Neuronal stem cell (in vitro differentiated cells): ENCODE measurements at regions not wholly inside any gene's neighbourhood (a gene's known extent, or its start where the extent isn't known, plus 50 kb on each side); places are given as distances from the start of the nearest gene placed in this dataset.
A peak's percentile ranks its signal among the peaks of the same experiment; 100 is the strongest.

Experiments used
- DNase-seq: peaks from one replicate; pipeline ENCODE4 v3.0.0-alpha.2; 2013; ENCODE audit warnings: low spot score
- H2AFZ ChIP-seq: one replicate; pipeline ENCODE4 v1.6.1; 2013; ENCODE audit warnings: mild to moderate bottlenecking, low read length, inconsistent platforms
- H2AK5ac ChIP-seq: 2 replicates; pipeline ENCODE4 v1.6.1; 2013; ENCODE audit warnings: low read depth, mild to moderate bottlenecking, inconsistent platforms, low read length, moderate library complexity, mixed read lengths
- H2BK120ac ChIP-seq: 2 replicates; pipeline ENCODE4 v1.6.1; 2013; ENCODE audit warnings: low read depth, mild to moderate bottlenecking, inconsistent platforms, low read length, moderate library complexity, mixed read lengths
- H2BK12ac ChIP-seq: one replicate; pipeline ENCODE4 v1.6.1; 2013; ENCODE audit warnings: low read length, inconsistent platforms
- H2BK15ac ChIP-seq: 2 replicates; pipeline ENCODE4 v1.6.1; 2013; ENCODE audit warnings: mild to moderate bottlenecking, low read length, inconsistent platforms, mixed read lengths
- H2BK5ac ChIP-seq: one replicate; pipeline ENCODE4 v1.6.1; 2013; ENCODE audit warnings: inconsistent platforms, mild to moderate bottlenecking, low read length, moderate library complexity
- H3K14ac ChIP-seq: one replicate; pipeline ENCODE4 v1.6.1; 2013; ENCODE audit warnings: low read length, inconsistent platforms
- H3K18ac ChIP-seq: 2 replicates; pipeline ENCODE4 v1.6.1; 2013; ENCODE audit warnings: low read length, inconsistent platforms
- H3K23ac ChIP-seq: 2 replicates; pipeline ENCODE4 v1.6.1; 2013; ENCODE audit warnings: low read depth, mild to moderate bottlenecking, mixed read lengths, low read length, inconsistent platforms; ENCODE audit not compliant: poor library complexity
- H3K27ac ChIP-seq: replicated peaks from 3 replicates; pipeline ENCODE4 v1.5.1; 2013; ENCODE audit warnings: low read length, inconsistent platforms
- H3K27me3 ChIP-seq, 3 experiments: 2 replicates each; pipeline ENCODE4 v1.6.1; 2013; ENCODE audit warnings: low read length in 3 of 3, mild to moderate bottlenecking in 2 of 3, inconsistent platforms in 1 of 3, low read depth in 1 of 3, mixed read lengths in 1 of 3, moderate library complexity in 1 of 3; ENCODE audit not compliant: control insufficient read depth in 3 of 3, insufficient read depth in 3 of 3
- H3K36me3 ChIP-seq, 2 donors: replicated peaks in 1 of 2; 2 replicates each; pipeline ENCODE4 v1.6.1; 2013; ENCODE audit warnings: low read length in 2 of 2; ENCODE audit not compliant: control insufficient read depth in 2 of 2, insufficient read depth in 2 of 2
- H3K4ac ChIP-seq: 2 replicates; pipeline ENCODE4 v1.6.1; 2013; ENCODE audit warnings: inconsistent platforms, mild to moderate bottlenecking, low read length, moderate library complexity
- H3K4me1 ChIP-seq, 2 donors: 1 replicate in 1 of 2; 2 replicates in 1 of 2; pipeline ENCODE4 v1.6.1; 2013; ENCODE audit warnings: low read length in 2 of 2, low read depth in 1 of 2; ENCODE audit not compliant: control insufficient read depth in 2 of 2, insufficient read depth in 1 of 2
- H3K4me2 ChIP-seq: one replicate; pipeline ENCODE4 v1.6.1; 2013; ENCODE audit warnings: mild to moderate bottlenecking, low read length, inconsistent platforms; ENCODE audit not compliant: insufficient read depth, poor library complexity, severe bottlenecking
- H3K4me3 ChIP-seq, 2 donors: 2 replicates each; pipeline ENCODE4 v1.5.1; 2013; ENCODE audit warnings: low read length in 2 of 2, mild to moderate bottlenecking in 2 of 2, inconsistent platforms in 1 of 2, moderate library complexity in 1 of 2
- H3K79me1 ChIP-seq: one replicate; pipeline ENCODE4 v1.6.1; 2013; ENCODE audit warnings: low read depth, mild to moderate bottlenecking, inconsistent platforms, low read length, moderate library complexity
- H3K9ac ChIP-seq: one replicate; pipeline ENCODE4 v1.6.1; 2013; ENCODE audit warnings: mild to moderate bottlenecking, low read depth, low read length, inconsistent platforms; ENCODE audit not compliant: poor library complexity
- H3K9me3 ChIP-seq, 2 donors: replicated peaks in 1 of 2; 2 replicates each; pipeline versions ENCODE3 to v1.6.1; 2013; ENCODE audit warnings: low read length in 2 of 2, mild to moderate bottlenecking in 2 of 2, inconsistent platforms in 1 of 2, low read depth in 1 of 2, mixed read lengths in 1 of 2, moderate library complexity in 1 of 2; ENCODE audit not compliant: control insufficient read depth in 2 of 2, insufficient read depth in 1 of 2
- H4K8ac ChIP-seq: one replicate; pipeline ENCODE4 v1.6.1; 2013; ENCODE audit warnings: low read depth, mild to moderate bottlenecking, inconsistent platforms, low read length, moderate library complexity
- H4K91ac ChIP-seq: one replicate; pipeline ENCODE4 v1.6.1; 2013; ENCODE audit warnings: low read length, low read depth, mild to moderate bottlenecking, inconsistent platforms; ENCODE audit not compliant: poor library complexity
- WGBS, 2 donors: extraction: QIAGEN DNeasy Blood & Tissue Kit; methylation state at CpG; one replicate each; pipeline ENCODE4 v1.1.7; 2013; ENCODE audit warnings: missing lambda C conversion rate in 2 of 2, mixed read lengths in 1 of 2; ENCODE audit not compliant: insufficient read length in 2 of 2, insufficient replicate concordance in 1 of 2; ENCODE audit errors: extremely low coverage in 2 of 2; 5-methylcytosine and 5-hydroxymethylcytosine counted together

GRCh38 chr2:238651306-238652052, 196.4 kb upstream of the TWIST2 start:
- Histone ChIP-seq H3K4me1 (peaks cover 0 to 10% of the 10 kb centered on the region in 2 donors), H3K27me3 (no peaks in the 10 kb centered on the region), H3K27ac (no peak overlapping the region), H2BK5ac (no peak overlapping the region), H3K4me3 (no peak overlapping the region), H2BK120ac (no peak overlapping the region), H2BK15ac (no peak overlapping the region), H3K36me3 (no peaks in the 10 kb centered on the region), H3K4me2 (no peak overlapping the region), H4K91ac (no peak overlapping the region), H3K14ac (no peak overlapping the region), H2BK12ac (no peak overlapping the region), H2AK5ac (no peak overlapping the region), H2AFZ (no peak overlapping the region), H3K4ac (no peak overlapping the region), H3K9ac (no peak overlapping the region), H3K23ac (no peak overlapping the region), H3K9me3 (no peaks in the 10 kb centered on the region), H4K8ac (no peak overlapping the region), H3K18ac (no peak overlapping the region), H3K79me1 (no peaks in the 10 kb centered on the region)
- DNase-seq, result no peak
- WGBS, 2 donors, result no CpG with 5 or more reads among the region's 5 CpGs

GRCh38 chr2:238652053-238652770, 195.7 kb upstream of the TWIST2 start:
- DNase-seq, result no peak

GRCh38 chr2:238652771-238653157, 195.1 kb upstream of the TWIST2 start:
- Histone ChIP-seq H2AK5ac (no peak overlapping the region), H3K27me3 (no peaks in the 10 kb centered on the region), H3K9me3 (no peaks in the 10 kb centered on the region), H4K91ac (no peak overlapping the region), H3K4me1 (peaks cover 0 to 10% of the 10 kb centered on the region in 2 donors), H3K4me3 (no peak overlapping the region), H2BK5ac (no peak overlapping the region), H3K36me3 (no peaks in the 10 kb centered on the region), H4K8ac (no peak overlapping the region), H3K4ac (no peak overlapping the region), H2AFZ (no peak overlapping the region), H2BK12ac (no peak overlapping the region), H3K18ac (no peak overlapping the region), H3K27ac (no peak overlapping the region), H3K79me1 (no peaks in the 10 kb centered on the region), H3K14ac (no peak overlapping the region), H3K23ac (no peak overlapping the region), H2BK120ac (no peak overlapping the region), H3K9ac (no peak overlapping the region), H2BK15ac (no peak overlapping the region), H3K4me2 (no peak overlapping the region)
- no CpG with 5 or more reads among the region's 13 CpGs for WGBS, 2 donors
- no peak for DNase-seq

More at GRCh38 chr2:238652053-238652770, 195.7 kb upstream of the TWIST2 start:
- Histone ChIP-seq H2BK12ac (no peak overlapping the region), H3K4ac (no peak overlapping the region), H3K27me3 (no peaks in the 10 kb centered on the region), H2BK15ac (no peak overlapping the region), H4K91ac (no peak overlapping the region), H3K27ac (no peak overlapping the region), H4K8ac (no peak overlapping the region), H3K23ac (no peak overlapping the region), H3K9ac (no peak overlapping the region), H2BK120ac (no peak overlapping the region), H3K4me3 (no peak overlapping the region), H2AK5ac (no peak overlapping the region), H2AFZ (no peak overlapping the region), H3K9me3 (no peaks in the 10 kb centered on the region), H3K4me2 (no peak overlapping the region), H3K14ac (no peak overlapping the region), H3K18ac (peak overlapping the region; percentile 86), H3K79me1 (no peaks in the 10 kb centered on the region), H3K36me3 (no peaks in the 10 kb centered on the region), H2BK5ac (no peak overlapping the region), H3K4me1 (peaks cover 0 to 10% of the 10 kb centered on the region in 2 donors)
- no CpG with 5 or more reads among the region's 15 CpGs for WGBS, 2 donors

GRCh38 chr2:238653431-238654109, 194.3 kb upstream of the TWIST2 start:
- H3K4me3 ChIP-seq, result no peak overlapping the region
- no peak overlapping the region for H3K4me2 ChIP-seq
- peaks cover 0 to 4% (median 0%) of the 10 kb centered on the region in 3 experiments for H3K27me3 ChIP-seq
- no peaks in the 10 kb centered on the region for H3K9me3 ChIP-seq
- no peak overlapping the region for H2AFZ ChIP-seq
- peak overlapping the region; percentile 15 for H3K4ac ChIP-seq
- H3K18ac ChIP-seq, result peak overlapping the region; percentile 68
- no peaks in the 10 kb centered on the region for H3K79me1 ChIP-seq
- no peak overlapping the region for H2AK5ac ChIP-seq
- DNase-seq, result no peak
- H3K14ac ChIP-seq, result no peak overlapping the region
- H3K4me1 ChIP-seq, result peaks cover 0 to 10% of the 10 kb centered on the region in 2 donors
- H2BK15ac ChIP-seq, result no peak overlapping the region
- H3K27ac ChIP-seq, result no peak overlapping the region
- H2BK12ac ChIP-seq, result no peak overlapping the region
- peak overlapping the region; percentile 53 for H3K23ac ChIP-seq
- no peaks in the 10 kb centered on the region for H3K36me3 ChIP-seq
- no peak overlapping the region for H4K91ac ChIP-seq
- no CpG with 5 or more reads among the region's 13 CpGs for WGBS, 2 donors
- H2BK5ac ChIP-seq, result no peak overlapping the region
- H3K9ac ChIP-seq, result no peak overlapping the region
- no peak overlapping the region for H4K8ac ChIP-seq
- H2BK120ac ChIP-seq, result no peak overlapping the region
